C4-2B (cell line): ENCODE measurements at regions not wholly inside any gene's neighbourhood (a gene's known extent, or its start where the extent isn't known, plus 50 kb on each side); places are given as distances from the start of the nearest gene placed in this dataset.

Experiments used
- H3K27ac ChIP-seq: fragments of 450-650 bp; 2 replicates; pipeline ENCODE4 v1.5.1; 2017
- CTCF ChIP-seq: fragments of 450-650 bp; conservative IDR thresholded peaks from 2 replicates; pipeline ENCODE4 v1.5.1; 2017; ENCODE audit warnings: mild to moderate bottlenecking
- ZFX ChIP-seq: fragments of 450-650 bp; IDR thresholded peaks from 2 replicates; pipeline ENCODE4 v1.6.1; 2017

GRCh38 chr2:124967325-124967724 is 942.2 kb downstream of the CNTNAP5 start:
- TF ChIP-seq CTCF (no peak), ZFX (no peak)
- no peak overlapping the region for H3K27ac ChIP-seq

- no peak overlapping the region for H3K27ac ChIP-seq
- TF ChIP-seq CTCF (no peak), ZFX (no peak)
Observed at GRCh38 chr2:124970030-124970429, 944.9 kb downstream of the CNTNAP5 start.

GRCh38 chr2:124973396-124973795 is 948.3 kb downstream of the CNTNAP5 start:
- TF ChIP-seq CTCF (no peak), ZFX (no peak)
- H3K27ac ChIP-seq = no peak overlapping the region

- TF ChIP-seq ZFX (no peak), CTCF (no peak)
- no peak overlapping the region for H3K27ac ChIP-seq
Observed at GRCh38 chr2:124975224-124975623, 950.1 kb downstream of the CNTNAP5 start.

- TF ChIP-seq ZFX = no peak
- TF ChIP-seq CTCF = no peak
- H3K27ac ChIP-seq = no peak overlapping the region
Observed at GRCh38 chr2:124975648-124976047, 950.6 kb downstream of the CNTNAP5 start.

- no peak overlapping the region for H3K27ac ChIP-seq
- TF ChIP-seq ZFX (no peak), CTCF (no peak)
Observed at GRCh38 chr2:124978597-124978996, 953.5 kb downstream of the CNTNAP5 start.

GRCh38 chr2:124983595-124983994 is 958.5 kb downstream of the CNTNAP5 start:
- no peak overlapping the region for H3K27ac ChIP-seq
- TF ChIP-seq ZFX (no peak), CTCF (no peak)

- TF ChIP-seq ZFX = no peak
- TF ChIP-seq CTCF = no peak
- no peak overlapping the region for H3K27ac ChIP-seq
Observed at GRCh38 chr2:124985270-124985669, 960.2 kb downstream of the CNTNAP5 start.
